SK-N-MC (cell line): ENCODE measurements at regions not wholly inside any gene's neighbourhood (a gene's known extent, or its start where the extent isn't known, plus 50 kb on each side); places are given as distances from the start of the nearest gene placed in this dataset.

ENCODE experiments used
- DNase-seq: peaks from one replicate; pipeline ENCODE4 v3.0.0-alpha.2; 2011; ENCODE audit warnings: low read depth, low spot score
- H3K27ac ChIP-seq: fragments of 200-600 bp; sonication (generic); 2 replicates; pipeline ENCODE4 v1.5.1; 2016; ENCODE audit warnings: mixed run types
- H3K36me3 ChIP-seq: fragments of 200-600 bp; sonication (generic); 2 replicates; pipeline ENCODE4 v1.6.1; 2017; ENCODE audit warnings: antibody characterized with exemption, low read length, mixed read lengths; ENCODE audit not compliant: insufficient read depth
- H3K4me3 ChIP-seq: fragments of 200-600 bp; sonication (generic); 2 replicates; pipeline ENCODE4 v1.5.1; 2016
- H3K9ac ChIP-seq: fragments of 200-600 bp; sonication (generic); 2 replicates; pipeline ENCODE4 v1.8.0; 2017; ENCODE audit warnings: mixed run types, mixed read lengths; ENCODE audit not compliant: insufficient read length
- H3K9me3 ChIP-seq: fragments of 200-600 bp; sonication (generic); 2 replicates; pipeline ENCODE4 v1.6.1; 2017; ENCODE audit warnings: low read depth, mild to moderate bottlenecking, antibody characterized with exemption, low read length, moderate library complexity, mixed read lengths
- EZH2 ChIP-seq: fragments of 200-600 bp; sonication (generic); IDR thresholded peaks from one replicate; pipeline ENCODE4 v1.6.1; 2017; ENCODE audit warnings: antibody characterized with exemption
- FOXP2 ChIP-seq: optimal IDR thresholded peaks from 2 replicates; pipeline ENCODE3; 2011; ENCODE audit warnings: mild to moderate bottlenecking, moderate library complexity; ENCODE audit not compliant: insufficient read depth; ENCODE audit errors: extremely low read length, control extremely low read depth
- POLR2AphosphoS5 ChIP-seq: IDR thresholded peaks from 2 replicates; pipeline ENCODE4 v1.6.1; 2012; ENCODE audit warnings: mild to moderate bottlenecking, low read depth, low read length, borderline replicate concordance

DNA sequence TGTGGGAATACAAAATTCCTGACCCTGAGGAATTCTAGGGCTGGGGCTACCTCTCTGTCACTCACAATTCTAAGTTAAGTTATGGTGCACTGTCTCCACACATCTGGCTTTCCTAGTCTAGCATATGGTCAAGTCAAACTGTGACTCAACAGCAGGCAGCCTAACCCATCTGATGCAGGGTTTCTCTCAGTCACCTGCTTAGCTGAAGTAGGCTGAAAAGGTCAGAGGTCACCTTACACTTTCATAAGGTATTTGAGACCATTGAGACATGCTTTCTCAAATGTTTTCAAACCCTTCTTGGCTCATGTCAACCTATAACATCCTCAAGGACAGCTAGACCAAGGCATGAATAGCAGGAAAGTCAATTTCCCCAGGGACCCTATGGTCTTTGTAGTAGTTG is 196.5 kb upstream of the STK26 start:
- no peaks in the 10 kb centered on the region for H3K9me3 ChIP-seq
- H3K27ac ChIP-seq, result no peak overlapping the region
- H3K9ac ChIP-seq, result no peak overlapping the region
- no peak for TF ChIP-seq FOXP2
- no peak for TF ChIP-seq POLR2AphosphoS5
- no peak for TF ChIP-seq EZH2
- DNase-seq, result no peak
- H3K4me3 ChIP-seq, result no peak overlapping the region
- no peaks in the 10 kb centered on the region for H3K36me3 ChIP-seq

DNA sequence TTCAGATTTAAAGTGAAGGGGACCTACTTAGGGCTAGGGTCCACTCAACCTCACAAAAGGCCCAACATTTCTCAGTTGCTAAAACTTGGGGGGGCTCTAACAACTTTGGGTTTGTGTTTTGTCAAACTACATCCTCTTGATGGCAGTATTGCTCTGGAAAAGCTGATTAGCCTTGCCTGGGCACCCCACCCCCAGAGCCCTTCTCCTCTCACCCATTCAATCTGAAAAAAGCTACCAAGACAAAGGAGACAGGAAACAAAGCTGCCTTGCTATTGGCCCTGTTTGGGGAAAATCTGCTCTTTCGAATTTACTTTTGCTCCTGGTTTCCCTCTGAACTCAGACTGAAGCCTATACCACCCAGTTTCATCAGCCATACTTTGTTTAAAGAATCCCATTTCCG is 195.2 kb upstream of the STK26 start:
- TF ChIP-seq POLR2AphosphoS5, result no peak
- no peak for TF ChIP-seq FOXP2
- no peak for TF ChIP-seq EZH2
- Histone ChIP-seq H3K4me3 (no peak overlapping the region), H3K9ac (no peak overlapping the region), H3K36me3 (no peaks in the 10 kb centered on the region), H3K27ac (no peak overlapping the region), H3K9me3 (no peaks in the 10 kb centered on the region)
- no peak for DNase-seq

DNA sequence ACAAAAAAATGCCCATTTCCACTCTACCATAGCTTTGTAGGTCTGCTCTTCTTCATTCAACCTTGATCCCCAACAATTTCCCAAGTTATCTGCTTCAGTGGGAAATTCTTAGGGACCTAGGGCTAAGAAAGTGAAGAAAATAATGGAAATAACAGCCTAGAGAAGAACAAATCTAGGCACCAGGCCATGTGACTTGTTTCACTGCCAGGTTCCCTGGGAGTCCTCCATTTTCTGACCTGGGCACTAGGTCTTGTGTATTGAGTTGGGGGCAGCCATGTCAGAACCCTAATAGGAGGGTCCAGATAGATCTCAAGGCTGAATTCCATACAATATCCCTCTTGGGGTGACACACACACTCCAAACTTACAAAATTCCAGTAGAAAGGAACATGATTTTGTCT is 194.6 kb upstream of the STK26 start:
- no peaks in the 10 kb centered on the region for H3K9me3 ChIP-seq
- H3K36me3 ChIP-seq, result no peaks in the 10 kb centered on the region
- no peak overlapping the region for H3K27ac ChIP-seq
- no peak for DNase-seq
- no peak overlapping the region for H3K9ac ChIP-seq
- no peak for TF ChIP-seq EZH2
- TF ChIP-seq FOXP2, result no peak
- no peak for TF ChIP-seq POLR2AphosphoS5
- H3K4me3 ChIP-seq, result no peak overlapping the region

DNA sequence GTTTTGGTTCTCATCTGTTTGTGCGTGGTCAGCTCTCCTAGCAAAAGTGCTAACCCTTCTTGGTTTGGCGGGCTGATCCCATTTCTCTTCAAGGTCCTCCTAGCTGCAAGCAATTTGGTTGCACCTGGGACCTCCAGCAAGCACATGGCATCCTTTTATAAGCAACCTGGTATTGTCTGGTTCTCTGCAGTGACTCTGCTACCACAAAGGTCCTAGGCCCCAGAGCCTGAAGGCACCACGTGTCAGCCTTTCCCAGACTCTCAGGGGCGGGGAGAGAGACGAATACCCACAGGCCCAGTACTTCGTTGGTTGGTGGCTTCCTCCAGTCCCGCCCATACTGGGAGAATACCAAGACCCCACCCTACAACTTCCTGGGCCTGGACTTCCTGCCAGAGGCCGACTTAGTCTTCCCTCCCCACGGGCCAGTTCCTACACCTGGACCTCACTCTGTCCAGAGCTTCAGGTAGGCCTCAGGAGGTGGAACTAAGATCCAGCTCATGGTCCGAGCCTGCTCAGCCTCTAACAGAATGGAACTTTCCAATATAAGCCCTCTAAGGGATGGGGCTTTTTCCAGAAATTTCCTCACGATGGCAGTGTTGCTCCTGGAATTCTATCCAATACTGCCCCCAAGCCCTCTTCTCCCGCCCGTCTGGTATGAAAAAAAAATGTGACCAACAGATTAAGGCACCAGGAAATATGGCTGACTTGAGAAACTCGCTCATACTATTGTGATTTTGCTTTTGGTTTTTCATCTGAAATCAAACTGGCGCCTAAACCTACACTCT is 192.5 kb upstream of the STK26 start:
- Histone ChIP-seq H3K9ac (no peak overlapping the region), H3K9me3 (no peaks in the 10 kb centered on the region), H3K36me3 (no peaks in the 10 kb centered on the region), H3K27ac (no peak overlapping the region), H3K4me3 (no peak overlapping the region)
- TF ChIP-seq FOXP2 (no peak), POLR2AphosphoS5 (peak; percentile 33; the same call in 1 of the 2 replicates)
- no peak for DNase-seq

DNA sequence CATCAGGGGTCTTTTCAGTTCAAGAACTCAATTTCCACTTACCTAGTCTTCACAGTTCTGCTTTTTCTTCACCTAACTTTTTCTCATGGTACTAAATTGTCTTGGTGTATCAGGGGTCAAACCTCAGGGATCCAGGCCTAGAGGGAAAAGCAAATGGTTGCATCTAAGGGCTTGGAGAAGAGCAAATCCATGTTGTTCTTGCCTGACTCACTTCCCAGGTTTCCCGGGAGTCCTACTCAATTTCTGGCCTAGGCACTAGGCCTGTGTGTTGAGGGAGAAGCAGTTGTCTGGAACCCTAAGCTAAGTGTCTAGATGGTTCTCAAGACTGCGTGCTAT is 191.9 kb upstream of the STK26 start:
- Histone ChIP-seq H3K27ac (no peak overlapping the region), H3K9ac (no peak overlapping the region)
- TF ChIP-seq FOXP2 (no peak), POLR2AphosphoS5 (no peak)

DNA sequence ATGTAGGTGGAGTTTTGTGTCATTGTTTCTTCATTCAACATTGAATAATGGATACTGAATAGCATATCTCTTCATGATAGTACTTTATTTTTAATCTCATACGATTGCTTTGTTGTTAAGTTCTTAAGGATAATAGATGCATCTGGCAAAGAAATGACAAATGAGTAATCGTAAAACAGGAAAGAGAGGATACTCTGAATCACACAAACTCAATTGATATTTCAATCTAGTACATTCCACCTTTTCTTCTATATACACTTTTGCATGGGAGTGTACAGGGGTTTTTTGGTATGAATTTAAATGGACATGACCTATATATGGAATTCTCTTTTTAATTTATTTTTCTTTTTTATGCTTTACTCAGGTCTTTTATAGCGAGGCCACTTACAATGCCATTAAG is 186.9 kb upstream of the STK26 start:
- TF ChIP-seq EZH2 (no peak), FOXP2 (no peak), POLR2AphosphoS5 (no peak)
- no peak overlapping the region for H3K27ac ChIP-seq
- H3K36me3 ChIP-seq, result no peaks in the 10 kb centered on the region
- H3K4me3 ChIP-seq, result no peak overlapping the region
- no peaks in the 10 kb centered on the region for H3K9me3 ChIP-seq
- DNase-seq, result no peak
- no peak overlapping the region for H3K9ac ChIP-seq

More for the DNA sequence above, 191.9 kb upstream of the STK26 start:
- H3K36me3 ChIP-seq, result no peaks in the 10 kb centered on the region
- DNase-seq, result no peak
- H3K4me3 ChIP-seq, result no peak overlapping the region
- no peaks in the 10 kb centered on the region for H3K9me3 ChIP-seq

DNA sequence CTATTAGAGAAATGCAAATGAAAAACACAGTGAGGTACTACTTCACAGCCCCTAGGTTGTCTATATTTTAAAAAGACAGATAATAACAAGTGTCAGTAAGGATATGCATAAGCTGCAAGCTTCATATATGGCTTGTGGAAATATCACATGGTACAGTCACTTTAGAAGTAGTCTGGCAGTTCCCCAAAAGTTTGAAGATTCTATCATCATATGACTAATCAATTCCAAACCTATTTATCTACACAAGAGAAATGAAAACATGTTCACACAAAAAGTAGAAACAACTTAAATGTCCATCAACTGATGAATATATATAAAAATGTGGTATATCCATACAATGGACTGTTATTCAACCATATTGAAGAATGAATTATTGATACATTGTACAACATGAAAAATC is 185.8 kb upstream of the STK26 start:
- H3K9me3 ChIP-seq, result no peaks in the 10 kb centered on the region
- H3K27ac ChIP-seq, result no peak overlapping the region
- no peaks in the 10 kb centered on the region for H3K36me3 ChIP-seq
- TF ChIP-seq POLR2AphosphoS5, result no peak
- no peak for TF ChIP-seq EZH2
- TF ChIP-seq FOXP2, result no peak
- no peak for DNase-seq
- no peak overlapping the region for H3K4me3 ChIP-seq
- no peak overlapping the region for H3K9ac ChIP-seq

DNA sequence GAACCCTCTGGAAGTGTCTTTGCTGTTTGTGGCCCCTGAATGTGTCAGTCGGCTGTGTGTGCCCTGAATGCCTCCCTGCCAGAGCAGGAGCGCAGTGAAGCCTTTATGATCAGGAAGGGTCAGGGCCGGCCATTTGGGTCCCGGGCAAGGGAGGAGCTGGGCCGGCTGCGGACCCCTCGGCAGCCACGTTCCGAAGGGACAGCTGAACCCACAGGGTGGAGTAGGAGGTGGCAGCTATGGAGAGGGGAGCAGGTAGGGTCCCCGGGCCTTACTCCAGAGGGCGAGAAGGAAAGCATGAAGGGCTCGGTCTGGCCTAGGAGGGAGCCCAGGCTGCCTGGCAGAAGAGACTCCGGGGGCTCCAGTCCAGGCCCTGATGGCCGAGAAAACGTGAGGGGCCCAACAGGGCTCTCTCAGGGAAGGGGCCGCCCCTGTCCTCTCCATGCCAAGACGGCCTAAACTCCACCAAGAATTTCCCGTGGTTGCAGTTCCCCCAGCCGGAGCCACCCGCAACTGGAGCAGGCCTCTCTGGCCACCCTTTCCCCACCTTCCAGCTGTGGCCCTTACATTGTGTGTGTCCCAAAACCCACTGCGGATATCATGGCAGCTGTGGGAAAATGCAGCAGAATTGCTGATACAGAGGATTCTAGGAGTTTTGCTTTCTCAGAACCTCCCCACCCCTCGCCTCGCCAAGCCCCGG is 182.2 kb upstream of the STK26 start:
- TF ChIP-seq EZH2 (no peak), POLR2AphosphoS5 (no peak), FOXP2 (no peak)
- no peaks in the 10 kb centered on the region for H3K9me3 ChIP-seq
- no peak overlapping the region for H3K27ac ChIP-seq
- H3K9ac ChIP-seq, result no peak overlapping the region
- no peak for DNase-seq
- H3K4me3 ChIP-seq, result no peak overlapping the region
- no peaks in the 10 kb centered on the region for H3K36me3 ChIP-seq
